SU-DHL-6 (cell line): ENCODE measurements at regions not wholly inside any gene's neighbourhood (a gene's known extent, or its start where the extent isn't known, plus 50 kb on each side); places are given as distances from the start of the nearest gene placed in this dataset.

Experiments
- EZH2phosphoT487 ChIP-seq: fragments of 200-600 bp; sonication (generic), shearing (Covaris generic); conservative IDR thresholded peaks from 2 replicates; pipeline ENCODE4 v1.6.1; 2018; ENCODE audit warnings: mild to moderate bottlenecking, antibody characterized with exemption, low read length, moderate library complexity, mixed read lengths
- TF ChIP-seq, protein P1 (sequence below): fragments of 200-600 bp; sonication (generic); IDR thresholded peaks from one replicate; pipeline ENCODE4 v1.5.1; 2017; ENCODE audit warnings: antibody characterized with exemption, mild to moderate bottlenecking, low read length, moderate library complexity; ENCODE audit not compliant: insufficient read depth, poor library complexity, severe bottlenecking

DNA sequence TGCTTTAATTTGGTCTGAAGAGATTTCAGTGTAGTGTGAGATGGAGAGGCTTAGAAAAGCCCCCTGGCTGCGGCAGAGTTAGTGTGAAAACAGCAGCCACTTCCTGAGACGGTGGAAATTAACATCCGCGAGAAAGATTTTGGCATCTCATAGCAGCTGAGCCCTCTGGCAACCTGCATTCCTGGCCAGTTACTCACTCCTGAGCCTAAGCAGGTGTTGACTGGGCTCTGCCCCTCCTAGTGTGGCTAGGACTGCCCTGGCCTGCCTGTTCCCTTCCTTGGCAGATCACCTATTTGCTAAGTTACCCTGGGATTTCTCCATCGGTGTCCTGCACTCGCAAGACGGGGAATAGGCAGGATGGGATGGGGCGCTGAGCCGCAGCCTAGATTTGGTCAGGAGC lies 57.6 kb upstream of the LMTK2 start:
- TF ChIP-seq, protein P1, sequence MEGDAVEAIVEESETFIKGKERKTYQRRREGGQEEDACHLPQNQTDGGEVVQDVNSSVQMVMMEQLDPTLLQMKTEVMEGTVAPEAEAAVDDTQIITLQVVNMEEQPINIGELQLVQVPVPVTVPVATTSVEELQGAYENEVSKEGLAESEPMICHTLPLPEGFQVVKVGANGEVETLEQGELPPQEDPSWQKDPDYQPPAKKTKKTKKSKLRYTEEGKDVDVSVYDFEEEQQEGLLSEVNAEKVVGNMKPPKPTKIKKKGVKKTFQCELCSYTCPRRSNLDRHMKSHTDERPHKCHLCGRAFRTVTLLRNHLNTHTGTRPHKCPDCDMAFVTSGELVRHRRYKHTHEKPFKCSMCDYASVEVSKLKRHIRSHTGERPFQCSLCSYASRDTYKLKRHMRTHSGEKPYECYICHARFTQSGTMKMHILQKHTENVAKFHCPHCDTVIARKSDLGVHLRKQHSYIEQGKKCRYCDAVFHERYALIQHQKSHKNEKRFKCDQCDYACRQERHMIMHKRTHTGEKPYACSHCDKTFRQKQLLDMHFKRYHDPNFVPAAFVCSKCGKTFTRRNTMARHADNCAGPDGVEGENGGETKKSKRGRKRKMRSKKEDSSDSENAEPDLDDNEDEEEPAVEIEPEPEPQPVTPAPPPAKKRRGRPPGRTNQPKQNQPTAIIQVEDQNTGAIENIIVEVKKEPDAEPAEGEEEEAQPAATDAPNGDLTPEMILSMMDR: no peak
- no peak for TF ChIP-seq EZH2phosphoT487
